Activated naive CD4-positive, alpha-beta T cell treated with anti-CD3 and anti-CD28 coated beads, Interleukin-2, amount 50 U/mL, for 24 hours (primary cell): ENCODE measurements at regions not wholly inside any gene's neighbourhood (a gene's known extent, or its start where the extent isn't known, plus 50 kb on each side); places are given as distances from the start of the nearest gene placed in this dataset.

Experiments
- H3K27ac Mint-ChIP-seq: one replicate; pipeline ENCODE4 v1.8.0; 2021; ENCODE audit warnings: mild to moderate bottlenecking, mixed read lengths
- H3K27me3 Mint-ChIP-seq: one replicate; pipeline ENCODE4 v1.8.0; 2021; ENCODE audit warnings: mixed read lengths
- H3K36me3 Mint-ChIP-seq: one replicate; pipeline ENCODE4 v1.8.0; 2021; ENCODE audit warnings: mixed read lengths
- H3K4me1 Mint-ChIP-seq: one replicate; pipeline ENCODE4 v1.8.0; 2021; ENCODE audit warnings: mixed read lengths
- H3K4me3 Mint-ChIP-seq: one replicate; pipeline ENCODE4 v1.8.0; 2021; ENCODE audit warnings: mild to moderate bottlenecking, mixed read lengths
- H3K9me3 Mint-ChIP-seq: one replicate; pipeline ENCODE4 v1.8.0; 2021; ENCODE audit warnings: mixed read lengths

GRCh38 chr20:58091810-58092209, 136.6 kb downstream of the ANKRD60 start:
- Mint-ChIP-seq H3K36me3 (no peaks in the 10 kb centered on the region), H3K4me3 (no peak overlapping the region), H3K9me3 (no peaks in the 10 kb centered on the region), H3K27me3 (peaks cover 1% of the 10 kb centered on the region), H3K27ac (no peak overlapping the region), H3K4me1 (no peaks in the 10 kb centered on the region)

- Mint-ChIP-seq H3K4me1 (no peaks in the 10 kb centered on the region), H3K27me3 (peaks cover 1% of the 10 kb centered on the region), H3K36me3 (no peaks in the 10 kb centered on the region), H3K4me3 (no peak overlapping the region), H3K9me3 (no peaks in the 10 kb centered on the region), H3K27ac (no peak overlapping the region)
These were observed 138.3 kb downstream of the ANKRD60 start for GRCh38 chr20:58090161-58090560.

GRCh38 chr20:58088625-58089024, 139.8 kb downstream of the ANKRD60 start:
- H3K9me3 Mint-ChIP-seq = no peaks in the 10 kb centered on the region
- no peak overlapping the region for H3K27ac Mint-ChIP-seq
- no peaks in the 10 kb centered on the region for H3K36me3 Mint-ChIP-seq
- no peaks in the 10 kb centered on the region for H3K4me1 Mint-ChIP-seq
- no peak overlapping the region for H3K4me3 Mint-ChIP-seq
- H3K27me3 Mint-ChIP-seq = peaks cover 1% of the 10 kb centered on the region

- Mint-ChIP-seq H3K27ac (no peak overlapping the region), H3K9me3 (no peaks in the 10 kb centered on the region), H3K36me3 (no peaks in the 10 kb centered on the region), H3K4me1 (no peaks in the 10 kb centered on the region), H3K27me3 (peaks cover 1% of the 10 kb centered on the region), H3K4me3 (no peak overlapping the region)
These were observed 140.3 kb downstream of the ANKRD60 start for GRCh38 chr20:58088105-58088504.

GRCh38 chr20:58087562-58087858, 140.9 kb downstream of the ANKRD60 start:
- Mint-ChIP-seq H3K9me3 (no peaks in the 10 kb centered on the region), H3K27ac (no peak overlapping the region)

GRCh38 chr20:58086763-58087561, 141.5 kb downstream of the ANKRD60 start:
- no peaks in the 10 kb centered on the region for H3K9me3 Mint-ChIP-seq

More at GRCh38 chr20:58087562-58087858, 140.9 kb downstream of the ANKRD60 start:
- Mint-ChIP-seq H3K4me1 (no peaks in the 10 kb centered on the region), H3K27me3 (peaks cover 1% of the 10 kb centered on the region), H3K4me3 (no peak overlapping the region), H3K36me3 (no peaks in the 10 kb centered on the region)

GRCh38 chr20:58084966-58085365, 143.5 kb downstream of the ANKRD60 start:
- Mint-ChIP-seq H3K27me3 (no peaks in the 10 kb centered on the region), H3K36me3 (no peaks in the 10 kb centered on the region), H3K9me3 (no peaks in the 10 kb centered on the region), H3K4me3 (no peak overlapping the region), H3K27ac (no peak overlapping the region), H3K4me1 (no peaks in the 10 kb centered on the region)

More at GRCh38 chr20:58086763-58087561, 141.5 kb downstream of the ANKRD60 start:
- Mint-ChIP-seq H3K36me3 (no peaks in the 10 kb centered on the region), H3K4me1 (no peaks in the 10 kb centered on the region), H3K4me3 (no peak overlapping the region), H3K27ac (no peak overlapping the region), H3K27me3 (peaks cover 1% of the 10 kb centered on the region)

- no peak overlapping the region for H3K4me3 Mint-ChIP-seq
- no peaks in the 10 kb centered on the region for H3K9me3 Mint-ChIP-seq
- H3K27ac Mint-ChIP-seq = no peak overlapping the region
- no peaks in the 10 kb centered on the region for H3K4me1 Mint-ChIP-seq
- no peaks in the 10 kb centered on the region for H3K36me3 Mint-ChIP-seq
- no peaks in the 10 kb centered on the region for H3K27me3 Mint-ChIP-seq
These were observed 143.9 kb downstream of the ANKRD60 start for GRCh38 chr20:58084566-58084965.

GRCh38 chr20:58081846-58082245, 146.6 kb downstream of the ANKRD60 start:
- Mint-ChIP-seq H3K36me3 (no peaks in the 10 kb centered on the region), H3K27me3 (no peaks in the 10 kb centered on the region), H3K9me3 (no peaks in the 10 kb centered on the region)

GRCh38 chr20:58078741-58079522, 149.5 kb downstream of the ANKRD60 start:
- Mint-ChIP-seq H3K4me3 (no peak overlapping the region), H3K4me1 (peaks cover 3% of the 10 kb centered on the region), H3K9me3 (no peaks in the 10 kb centered on the region), H3K27me3 (peaks cover 6% of the 10 kb centered on the region), H3K27ac (no peak overlapping the region), H3K36me3 (no peaks in the 10 kb centered on the region)

More at GRCh38 chr20:58081846-58082245, 146.6 kb downstream of the ANKRD60 start:
- Mint-ChIP-seq H3K27ac (no peak overlapping the region), H3K4me3 (no peak overlapping the region), H3K4me1 (no peaks in the 10 kb centered on the region)

- Mint-ChIP-seq H3K4me3 (no peak overlapping the region), H3K36me3 (no peaks in the 10 kb centered on the region), H3K27me3 (peaks cover 10% of the 10 kb centered on the region), H3K9me3 (no peaks in the 10 kb centered on the region), H3K27ac (no peak overlapping the region), H3K4me1 (peaks cover 4% of the 10 kb centered on the region)
These were observed 151.2 kb downstream of the ANKRD60 start for GRCh38 chr20:58077282-58077681.

- Mint-ChIP-seq H3K27me3 (peaks cover 10% of the 10 kb centered on the region), H3K4me3 (no peak overlapping the region), H3K9me3 (no peaks in the 10 kb centered on the region), H3K36me3 (no peaks in the 10 kb centered on the region), H3K4me1 (peaks cover 4% of the 10 kb centered on the region), H3K27ac (no peak overlapping the region)
These were observed 152.0 kb downstream of the ANKRD60 start for GRCh38 chr20:58076405-58076804.

- Mint-ChIP-seq H3K4me1 (peaks cover 4% of the 10 kb centered on the region), H3K27me3 (peaks cover 12% of the 10 kb centered on the region), H3K27ac (no peak overlapping the region), H3K4me3 (no peak overlapping the region), H3K9me3 (no peaks in the 10 kb centered on the region), H3K36me3 (peaks cover 2% of the 10 kb centered on the region)
These were observed 152.7 kb downstream of the ANKRD60 start for GRCh38 chr20:58075586-58076345.

- Mint-ChIP-seq H3K27ac (no peak overlapping the region), H3K4me1 (peaks cover 4% of the 10 kb centered on the region), H3K27me3 (peaks cover 14% of the 10 kb centered on the region), H3K9me3 (no peaks in the 10 kb centered on the region), H3K4me3 (no peak overlapping the region), H3K36me3 (peaks cover 2% of the 10 kb centered on the region)
These were observed 154.3 kb downstream of the ANKRD60 start for GRCh38 chr20:58073945-58074856.
